ENCODE measurements at regions not wholly inside any gene's neighbourhood (a gene's known extent, or its start where the extent isn't known, plus 50 kb on each side); places are given as distances from the start of the nearest gene placed in this dataset.
"Not testable (repeated sequence)": the region's sequence is repeated elsewhere in the genome, so short reads cannot be mapped to it uniquely, and the experiment has no call there.

DNA sequence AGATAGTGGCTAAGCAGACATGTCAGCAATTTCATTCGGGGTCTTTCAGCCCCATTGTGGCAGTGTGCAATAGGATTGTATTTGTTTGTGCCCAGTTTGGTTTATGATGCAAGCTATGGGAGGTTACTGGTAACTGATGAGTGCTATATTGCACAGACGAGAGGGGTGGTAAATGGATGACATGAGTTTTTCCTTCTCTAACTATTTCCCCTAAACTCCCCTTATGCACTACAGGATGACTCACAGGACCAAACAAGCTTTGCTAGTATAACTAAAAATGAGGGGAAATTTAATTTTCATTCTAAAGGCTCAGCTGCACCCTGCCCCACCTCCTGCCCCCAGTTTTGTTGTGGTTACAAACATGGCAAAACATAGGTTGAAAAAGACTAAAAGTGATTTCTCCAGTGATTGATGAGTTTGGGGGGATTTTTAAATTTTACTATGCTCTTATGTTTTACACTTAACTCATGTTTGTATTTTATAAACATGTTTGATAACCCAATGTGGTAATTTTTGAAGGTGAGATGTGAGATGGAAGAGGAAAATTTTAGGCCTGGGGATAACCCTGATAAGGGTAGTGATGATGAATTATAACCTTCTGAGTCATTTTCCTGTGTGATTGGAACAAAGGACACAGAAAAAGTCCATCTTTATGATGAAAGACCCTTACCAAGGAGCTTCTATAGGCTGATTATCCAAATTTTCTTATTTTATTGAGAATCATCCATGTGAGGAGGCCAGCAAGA is 60.8 kb upstream of the NAMPT start:
- no peak for DNase-seq (ENCODE audit: low spot score)

DNA sequence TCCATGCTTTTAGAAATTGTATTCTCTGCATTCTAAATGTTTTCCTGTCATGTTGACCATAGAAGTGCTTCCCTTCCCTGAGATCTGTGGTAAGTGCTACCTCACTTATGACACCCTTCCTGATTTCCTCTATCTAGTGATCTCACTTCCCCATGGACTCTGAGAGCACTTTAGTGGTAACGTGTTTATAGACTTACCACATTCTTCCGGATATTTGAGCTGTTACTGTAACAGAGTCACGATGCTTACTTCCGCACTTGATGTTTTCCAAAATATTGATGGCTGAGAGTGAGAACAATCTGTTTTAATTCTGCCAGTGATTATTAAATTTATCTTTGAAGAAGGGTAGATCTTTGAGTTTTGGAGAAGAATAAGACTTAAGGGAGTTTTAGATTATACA is 60.1 kb upstream of the NAMPT start:
- DNase-seq (ENCODE audit: low spot score) = no peak

DNA sequence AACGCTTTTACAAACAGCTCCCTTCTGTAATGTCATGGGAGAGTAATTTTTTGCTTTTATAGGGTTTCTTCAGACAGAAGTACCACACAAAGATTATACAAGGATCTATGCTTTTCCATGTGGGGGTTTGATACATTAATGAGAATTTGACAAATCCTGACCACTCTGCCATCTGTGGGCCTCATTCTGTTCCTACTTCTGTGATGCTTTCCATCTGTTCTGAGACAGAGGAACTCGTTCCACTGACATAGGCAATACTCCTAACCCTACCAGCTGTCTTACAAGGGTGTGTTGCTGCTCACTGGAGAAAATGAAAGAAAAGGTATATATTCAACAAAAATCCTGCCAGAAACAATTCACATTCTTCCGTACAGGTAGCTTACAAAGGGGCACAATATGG is 59.4 kb upstream of the NAMPT start:
- no peak for DNase-seq (ENCODE audit: low spot score)

- DNase-seq (ENCODE audit: low spot score) = not testable (repeated sequence)
Measured at GRCh38 chr7:106342049-106342448, 57.3 kb upstream of the NAMPT start.

GRCh38 chr7:106340247-106340596 is 55.4 kb upstream of the NAMPT start:
- not testable (repeated sequence) for DNase-seq (ENCODE audit: low spot score)

GRCh38 chr7:106339513-106340246 is 54.9 kb upstream of the NAMPT start:
- DNase-seq (ENCODE audit: low spot score) = no peak

DNA sequence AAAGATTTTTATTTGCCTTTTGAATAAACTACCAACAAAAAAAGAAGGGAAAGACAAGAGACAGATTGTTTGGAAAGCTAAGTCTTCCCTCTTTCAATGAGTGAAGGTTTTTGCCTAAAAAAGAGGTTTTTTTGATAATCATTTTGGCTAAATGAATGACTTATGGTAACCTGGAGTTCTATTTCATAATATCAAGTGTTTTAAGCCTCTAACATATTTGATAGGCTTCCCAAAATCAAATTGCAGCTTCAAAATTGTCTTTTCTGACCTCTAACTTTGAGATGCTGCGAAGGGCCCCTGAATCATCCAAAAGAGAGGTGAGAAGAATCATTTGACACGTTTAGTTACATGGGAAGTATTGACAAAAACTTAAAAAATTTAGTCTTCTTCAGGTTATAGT is 53.0 kb upstream of the NAMPT start:
- no peak for DNase-seq (ENCODE audit: low spot score)

GRCh38 chr7:106335814-106336213 is 51.0 kb upstream of the NAMPT start:
- no peak for DNase-seq (ENCODE audit: low spot score)

Measured in mucosa of gallbladder (tissue), 1 donor.